ENCODE measurements at regions not wholly inside any gene's neighbourhood (a gene's known extent, or its start where the extent isn't known, plus 50 kb on each side); places are given as distances from the start of the nearest gene placed in this dataset.

DNA sequence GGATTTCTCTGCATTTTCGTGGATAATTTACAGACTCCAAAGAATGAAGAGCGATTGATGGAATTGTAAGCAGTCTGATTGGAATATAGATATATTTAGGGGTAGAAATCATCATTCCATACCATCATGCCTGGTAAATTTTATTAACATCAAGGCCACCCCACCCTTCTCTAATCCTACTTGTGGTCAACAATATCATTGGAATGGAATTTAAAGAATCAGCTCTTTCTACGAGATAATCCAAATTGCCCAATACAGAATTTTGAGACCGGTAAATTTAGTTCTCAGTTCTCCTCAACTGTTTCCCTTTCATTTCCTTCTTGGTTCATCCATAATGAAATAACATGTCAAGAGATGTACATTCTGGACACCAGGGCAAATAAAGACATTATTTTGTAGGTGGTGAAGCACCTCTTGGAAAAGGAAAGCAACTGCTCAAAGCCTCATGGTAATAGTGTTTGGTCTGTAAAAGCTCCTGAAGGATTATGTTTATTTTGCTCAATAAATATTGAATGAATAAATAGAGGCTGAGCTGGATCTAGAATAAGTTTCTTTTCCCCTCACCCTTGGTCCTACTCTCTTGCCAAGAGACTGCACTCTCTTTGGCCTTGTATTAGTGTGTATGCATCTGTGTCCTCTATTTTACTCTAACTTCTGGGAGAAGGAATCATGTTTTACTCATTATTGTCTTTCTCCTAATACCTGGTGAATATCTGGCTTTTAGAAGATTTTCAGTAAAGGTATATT is 133.7 kb upstream of the BCL6 start:
- DNase-seq (ENCODE audit: low spot score) (no peak), ATAC-seq (no peak)
- CTCF ChIA-PET: no interaction called here
- Mint-ChIP-seq H3K27me3 (ENCODE audit: low read depth) (no peaks in the 10 kb centered on the region), H3K36me3 (no peaks in the 10 kb centered on the region), H3K4me1 (no peaks in the 10 kb centered on the region), H3K4me3 (no peak overlapping the region), H3K9me3 (no peaks in the 10 kb centered on the region), H3K27ac (no peak overlapping the region)
- POLR2A ChIA-PET: no interaction called here
- TF ChIP-seq ETV6 (CRISPR knock-in tag; IDR thresholded peaks at IDR 0.05) (no peak), RELA (CRISPR knock-in tag; IDR thresholded peaks at IDR 0.05; ENCODE audit: borderline replicate concordance) (no peak), GTF2I (CRISPR knock-in tag; conservative IDR thresholded peaks at IDR 0.05) (no peak), ATF1 (CRISPR knock-in tag; IDR thresholded peaks at IDR 0.05) (no peak), ZNF138 (CRISPR knock-in tag; conservative IDR thresholded peaks at IDR 0.05) (no peak)
- TF ChIP-seq, protein P1, sequence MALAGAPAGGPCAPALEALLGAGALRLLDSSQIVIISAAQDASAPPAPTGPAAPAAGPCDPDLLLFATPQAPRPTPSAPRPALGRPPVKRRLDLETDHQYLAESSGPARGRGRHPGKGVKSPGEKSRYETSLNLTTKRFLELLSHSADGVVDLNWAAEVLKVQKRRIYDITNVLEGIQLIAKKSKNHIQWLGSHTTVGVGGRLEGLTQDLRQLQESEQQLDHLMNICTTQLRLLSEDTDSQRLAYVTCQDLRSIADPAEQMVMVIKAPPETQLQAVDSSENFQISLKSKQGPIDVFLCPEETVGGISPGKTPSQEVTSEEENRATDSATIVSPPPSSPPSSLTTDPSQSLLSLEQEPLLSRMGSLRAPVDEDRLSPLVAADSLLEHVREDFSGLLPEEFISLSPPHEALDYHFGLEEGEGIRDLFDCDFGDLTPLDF (CRISPR knock-in tag; IDR thresholded peaks at IDR 0.05): no peak
- TF ChIP-seq, protein P2, sequence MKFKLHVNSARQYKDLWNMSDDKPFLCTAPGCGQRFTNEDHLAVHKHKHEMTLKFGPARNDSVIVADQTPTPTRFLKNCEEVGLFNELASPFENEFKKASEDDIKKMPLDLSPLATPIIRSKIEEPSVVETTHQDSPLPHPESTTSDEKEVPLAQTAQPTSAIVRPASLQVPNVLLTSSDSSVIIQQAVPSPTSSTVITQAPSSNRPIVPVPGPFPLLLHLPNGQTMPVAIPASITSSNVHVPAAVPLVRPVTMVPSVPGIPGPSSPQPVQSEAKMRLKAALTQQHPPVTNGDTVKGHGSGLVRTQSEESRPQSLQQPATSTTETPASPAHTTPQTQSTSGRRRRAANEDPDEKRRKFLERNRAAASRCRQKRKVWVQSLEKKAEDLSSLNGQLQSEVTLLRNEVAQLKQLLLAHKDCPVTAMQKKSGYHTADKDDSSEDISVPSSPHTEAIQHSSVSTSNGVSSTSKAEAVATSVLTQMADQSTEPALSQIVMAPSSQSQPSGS (CRISPR knock-in tag; IDR thresholded peaks at IDR 0.05; ENCODE audit: borderline replicate concordance, low read depth): no peak
- TF ChIP-seq, protein P3, sequence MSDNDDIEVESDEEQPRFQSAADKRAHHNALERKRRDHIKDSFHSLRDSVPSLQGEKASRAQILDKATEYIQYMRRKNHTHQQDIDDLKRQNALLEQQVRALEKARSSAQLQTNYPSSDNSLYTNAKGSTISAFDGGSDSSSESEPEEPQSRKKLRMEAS (CRISPR knock-in tag; IDR thresholded peaks at IDR 0.05): no peak

DNA sequence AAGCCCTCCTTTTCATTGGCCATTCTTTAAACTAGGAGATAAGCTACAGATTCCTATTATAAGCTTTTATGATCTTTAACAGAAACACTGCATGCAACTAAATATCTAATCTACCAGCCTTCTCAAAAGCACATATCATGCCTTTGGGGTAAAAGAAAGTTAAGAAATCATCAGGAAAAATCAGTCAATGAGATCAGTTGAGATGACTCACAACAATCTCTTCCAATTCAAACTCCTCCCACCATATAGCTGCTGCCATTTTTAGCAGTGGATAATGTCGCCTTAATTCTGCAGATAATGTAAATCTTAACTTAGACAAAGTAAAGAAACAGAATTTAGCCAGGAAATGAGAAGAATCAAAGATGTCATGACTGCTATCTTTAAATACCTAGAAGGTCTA is 135.2 kb upstream of the BCL6 start:
- ChIA-PET POLR2A (no interaction called here), CTCF (no interaction called here)
- no peak overlapping the region for H3K4me3 Mint-ChIP-seq
- ATAC-seq: no peak
- peaks cover under 1% of the 10 kb centered on the region; the same call in 1 of the 2 replicates for H3K36me3 Mint-ChIP-seq
- peaks cover 6% of the 10 kb centered on the region for H3K9me3 Mint-ChIP-seq
- no peak for DNase-seq (ENCODE audit: low spot score)
- H3K27ac Mint-ChIP-seq: no peak overlapping the region
- H3K4me1 Mint-ChIP-seq: no peaks in the 10 kb centered on the region
- H3K27me3 Mint-ChIP-seq (ENCODE audit: low read depth): no peaks in the 10 kb centered on the region
- no peak for TF ChIP-seq ZNF317 (CRISPR knock-in tag; IDR thresholded peaks at IDR 0.05; ENCODE audit: borderline replicate concordance, low read depth)
- no peak for TF ChIP-seq ZNF138 (CRISPR knock-in tag; conservative IDR thresholded peaks at IDR 0.05)
- TF ChIP-seq NFYB (CRISPR knock-in tag; conservative IDR thresholded peaks at IDR 0.05; ENCODE audit: low read depth): no peak
- no peak for TF ChIP-seq SOX15 (CRISPR knock-in tag; IDR thresholded peaks at IDR 0.05)
- TF ChIP-seq, protein P4, sequence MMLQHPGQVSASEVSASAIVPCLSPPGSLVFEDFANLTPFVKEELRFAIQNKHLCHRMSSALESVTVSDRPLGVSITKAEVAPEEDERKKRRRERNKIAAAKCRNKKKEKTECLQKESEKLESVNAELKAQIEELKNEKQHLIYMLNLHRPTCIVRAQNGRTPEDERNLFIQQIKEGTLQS (CRISPR knock-in tag; conservative IDR thresholded peaks at IDR 0.05): no peak
- TF ChIP-seq, protein P5, sequence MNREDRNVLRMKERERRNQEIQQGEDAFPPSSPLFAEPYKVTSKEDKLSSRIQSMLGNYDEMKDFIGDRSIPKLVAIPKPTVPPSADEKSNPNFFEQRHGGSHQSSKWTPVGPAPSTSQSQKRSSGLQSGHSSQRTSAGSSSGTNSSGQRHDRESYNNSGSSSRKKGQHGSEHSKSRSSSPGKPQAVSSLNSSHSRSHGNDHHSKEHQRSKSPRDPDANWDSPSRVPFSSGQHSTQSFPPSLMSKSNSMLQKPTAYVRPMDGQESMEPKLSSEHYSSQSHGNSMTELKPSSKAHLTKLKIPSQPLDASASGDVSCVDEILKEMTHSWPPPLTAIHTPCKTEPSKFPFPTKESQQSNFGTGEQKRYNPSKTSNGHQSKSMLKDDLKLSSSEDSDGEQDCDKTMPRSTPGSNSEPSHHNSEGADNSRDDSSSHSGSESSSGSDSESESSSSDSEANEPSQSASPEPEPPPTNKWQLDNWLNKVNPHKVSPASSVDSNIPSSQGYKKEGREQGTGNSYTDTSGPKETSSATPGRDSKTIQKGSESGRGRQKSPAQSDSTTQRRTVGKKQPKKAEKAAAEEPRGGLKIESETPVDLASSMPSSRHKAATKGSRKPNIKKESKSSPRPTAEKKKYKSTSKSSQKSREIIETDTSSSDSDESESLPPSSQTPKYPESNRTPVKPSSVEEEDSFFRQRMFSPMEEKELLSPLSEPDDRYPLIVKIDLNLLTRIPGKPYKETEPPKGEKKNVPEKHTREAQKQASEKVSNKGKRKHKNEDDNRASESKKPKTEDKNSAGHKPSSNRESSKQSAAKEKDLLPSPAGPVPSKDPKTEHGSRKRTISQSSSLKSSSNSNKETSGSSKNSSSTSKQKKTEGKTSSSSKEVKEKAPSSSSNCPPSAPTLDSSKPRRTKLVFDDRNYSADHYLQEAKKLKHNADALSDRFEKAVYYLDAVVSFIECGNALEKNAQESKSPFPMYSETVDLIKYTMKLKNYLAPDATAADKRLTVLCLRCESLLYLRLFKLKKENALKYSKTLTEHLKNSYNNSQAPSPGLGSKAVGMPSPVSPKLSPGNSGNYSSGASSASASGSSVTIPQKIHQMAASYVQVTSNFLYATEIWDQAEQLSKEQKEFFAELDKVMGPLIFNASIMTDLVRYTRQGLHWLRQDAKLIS (CRISPR knock-in tag; IDR thresholded peaks at IDR 0.05; ENCODE audit: borderline replicate concordance): no peak
- TF ChIP-seq RORB (CRISPR knock-in tag; IDR thresholded peaks at IDR 0.05): no peak
- TF ChIP-seq TCF7 (CRISPR knock-in tag; IDR thresholded peaks at IDR 0.05; ENCODE audit: low read depth): no peak
- no peak for TF ChIP-seq ELF4 (CRISPR knock-in tag; IDR thresholded peaks at IDR 0.05; ENCODE audit: low read depth)
- TF ChIP-seq, protein P6, sequence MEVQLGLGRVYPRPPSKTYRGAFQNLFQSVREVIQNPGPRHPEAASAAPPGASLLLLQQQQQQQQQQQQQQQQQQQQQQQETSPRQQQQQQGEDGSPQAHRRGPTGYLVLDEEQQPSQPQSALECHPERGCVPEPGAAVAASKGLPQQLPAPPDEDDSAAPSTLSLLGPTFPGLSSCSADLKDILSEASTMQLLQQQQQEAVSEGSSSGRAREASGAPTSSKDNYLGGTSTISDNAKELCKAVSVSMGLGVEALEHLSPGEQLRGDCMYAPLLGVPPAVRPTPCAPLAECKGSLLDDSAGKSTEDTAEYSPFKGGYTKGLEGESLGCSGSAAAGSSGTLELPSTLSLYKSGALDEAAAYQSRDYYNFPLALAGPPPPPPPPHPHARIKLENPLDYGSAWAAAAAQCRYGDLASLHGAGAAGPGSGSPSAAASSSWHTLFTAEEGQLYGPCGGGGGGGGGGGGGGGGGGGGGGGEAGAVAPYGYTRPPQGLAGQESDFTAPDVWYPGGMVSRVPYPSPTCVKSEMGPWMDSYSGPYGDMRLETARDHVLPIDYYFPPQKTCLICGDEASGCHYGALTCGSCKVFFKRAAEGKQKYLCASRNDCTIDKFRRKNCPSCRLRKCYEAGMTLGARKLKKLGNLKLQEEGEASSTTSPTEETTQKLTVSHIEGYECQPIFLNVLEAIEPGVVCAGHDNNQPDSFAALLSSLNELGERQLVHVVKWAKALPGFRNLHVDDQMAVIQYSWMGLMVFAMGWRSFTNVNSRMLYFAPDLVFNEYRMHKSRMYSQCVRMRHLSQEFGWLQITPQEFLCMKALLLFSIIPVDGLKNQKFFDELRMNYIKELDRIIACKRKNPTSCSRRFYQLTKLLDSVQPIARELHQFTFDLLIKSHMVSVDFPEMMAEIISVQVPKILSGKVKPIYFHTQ (CRISPR knock-in tag; IDR thresholded peaks at IDR 0.05): no peak
- TF ChIP-seq, protein P7, sequence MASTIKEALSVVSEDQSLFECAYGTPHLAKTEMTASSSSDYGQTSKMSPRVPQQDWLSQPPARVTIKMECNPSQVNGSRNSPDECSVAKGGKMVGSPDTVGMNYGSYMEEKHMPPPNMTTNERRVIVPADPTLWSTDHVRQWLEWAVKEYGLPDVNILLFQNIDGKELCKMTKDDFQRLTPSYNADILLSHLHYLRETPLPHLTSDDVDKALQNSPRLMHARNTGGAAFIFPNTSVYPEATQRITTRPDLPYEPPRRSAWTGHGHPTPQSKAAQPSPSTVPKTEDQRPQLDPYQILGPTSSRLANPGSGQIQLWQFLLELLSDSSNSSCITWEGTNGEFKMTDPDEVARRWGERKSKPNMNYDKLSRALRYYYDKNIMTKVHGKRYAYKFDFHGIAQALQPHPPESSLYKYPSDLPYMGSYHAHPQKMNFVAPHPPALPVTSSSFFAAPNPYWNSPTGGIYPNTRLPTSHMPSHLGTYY (CRISPR knock-in tag; IDR thresholded peaks at IDR 0.05): no peak
- TF ChIP-seq, protein P8, sequence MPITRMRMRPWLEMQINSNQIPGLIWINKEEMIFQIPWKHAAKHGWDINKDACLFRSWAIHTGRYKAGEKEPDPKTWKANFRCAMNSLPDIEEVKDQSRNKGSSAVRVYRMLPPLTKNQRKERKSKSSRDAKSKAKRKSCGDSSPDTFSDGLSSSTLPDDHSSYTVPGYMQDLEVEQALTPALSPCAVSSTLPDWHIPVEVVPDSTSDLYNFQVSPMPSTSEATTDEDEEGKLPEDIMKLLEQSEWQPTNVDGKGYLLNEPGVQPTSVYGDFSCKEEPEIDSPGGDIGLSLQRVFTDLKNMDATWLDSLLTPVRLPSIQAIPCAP (CRISPR knock-in tag; IDR thresholded peaks at IDR 0.05): no peak
- TF ChIP-seq IRF2 (CRISPR knock-in tag; IDR thresholded peaks at IDR 0.05; ENCODE audit: borderline replicate concordance, low read depth): no peak
- no peak for TF ChIP-seq SMAD4 (CRISPR knock-in tag; IDR thresholded peaks at IDR 0.05)
- no peak for TF ChIP-seq ZNF121 (CRISPR knock-in tag; IDR thresholded peaks at IDR 0.05)
- no peak for TF ChIP-seq ATF1 (CRISPR knock-in tag; IDR thresholded peaks at IDR 0.05)
- TF ChIP-seq ESRRA (CRISPR knock-in tag; IDR thresholded peaks at IDR 0.05; ENCODE audit: borderline replicate concordance): no peak
- no peak for TF ChIP-seq RELA (CRISPR knock-in tag; IDR thresholded peaks at IDR 0.05; ENCODE audit: borderline replicate concordance)

Measured in WTC11 (cell line).